HG03175 (cell line): ENCODE measurements at regions not wholly inside any gene's neighbourhood (a gene's known extent, or its start where the extent isn't known, plus 50 kb on each side); places are given as distances from the start of the nearest gene placed in this dataset.
"Not testable (repeated sequence)": the region's sequence is repeated elsewhere in the genome, so short reads cannot be mapped to it uniquely, and the experiment has no call there.

Source experiments
- ATAC-seq: cut with Tn5 transposase; IDR thresholded peaks from one replicate; pipeline ENCODE4 v1.9.1; 2021; ENCODE audit warnings: mild to moderate bottlenecking, moderate library complexity; ENCODE audit not compliant: unreplicated experiment

DNA sequence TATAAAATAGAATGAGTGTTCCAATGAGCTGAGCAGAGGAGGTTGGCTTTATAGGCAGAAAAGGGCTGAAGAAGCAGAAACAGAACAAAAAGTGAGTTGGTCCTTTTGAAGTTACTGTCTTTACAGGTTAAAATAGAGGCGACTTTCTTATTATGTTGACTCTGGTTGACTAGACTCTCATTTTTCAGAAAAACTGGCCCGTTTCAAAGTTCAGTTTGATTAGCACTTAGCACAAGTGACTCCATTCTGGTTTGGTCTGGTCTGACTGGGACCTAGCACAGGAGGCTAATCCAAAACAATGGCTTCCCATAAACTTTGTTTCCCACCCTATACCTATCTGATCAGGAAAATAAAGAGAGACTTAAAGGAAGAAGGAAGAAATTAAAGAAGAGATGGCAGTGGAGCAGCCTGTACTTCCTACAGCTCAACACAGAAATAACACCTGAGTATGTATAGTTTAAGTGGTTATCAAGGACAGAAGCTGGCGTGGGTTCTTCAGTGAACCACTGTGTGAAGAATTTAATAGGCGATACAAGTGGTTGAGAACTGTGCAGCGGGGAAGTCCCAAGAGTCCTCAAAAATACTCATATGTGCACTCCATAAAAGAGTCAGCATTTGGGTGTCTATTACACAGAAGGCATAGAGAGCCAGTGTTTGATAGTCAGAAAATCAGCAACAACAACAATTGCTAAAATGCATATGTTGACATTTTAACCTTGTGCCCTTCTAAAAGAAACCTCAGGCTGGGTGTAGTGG, 554.8 kb upstream of the HTR2C start:
- ATAC-seq, result no peak

DNA sequence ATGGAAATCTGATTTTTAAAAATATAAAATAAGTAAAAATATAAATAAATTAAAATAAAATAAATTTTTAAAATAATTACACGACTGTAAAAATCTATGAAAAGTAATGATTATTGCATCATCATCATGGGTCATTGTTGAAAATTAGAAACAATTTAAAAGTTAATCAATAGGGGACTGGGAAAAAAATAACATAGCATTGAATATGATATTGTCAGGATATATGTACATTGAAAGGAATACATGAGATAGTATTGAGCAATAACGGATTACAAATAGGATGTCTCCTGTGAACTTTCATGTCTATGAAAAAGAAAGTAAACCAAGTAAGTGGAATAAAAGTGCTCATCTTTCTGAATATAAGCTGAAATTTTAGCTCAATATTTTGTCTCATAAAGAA, 566.8 kb upstream of the HTR2C start:
- no peak for ATAC-seq

- ATAC-seq, result no peak
Measured at GRCh38 chrX:114015966-114016365, 567.9 kb upstream of the HTR2C start.

GRCh38 chrX:114006664-114007063, 577.2 kb upstream of the HTR2C start:
- ATAC-seq, result no peak

DNA sequence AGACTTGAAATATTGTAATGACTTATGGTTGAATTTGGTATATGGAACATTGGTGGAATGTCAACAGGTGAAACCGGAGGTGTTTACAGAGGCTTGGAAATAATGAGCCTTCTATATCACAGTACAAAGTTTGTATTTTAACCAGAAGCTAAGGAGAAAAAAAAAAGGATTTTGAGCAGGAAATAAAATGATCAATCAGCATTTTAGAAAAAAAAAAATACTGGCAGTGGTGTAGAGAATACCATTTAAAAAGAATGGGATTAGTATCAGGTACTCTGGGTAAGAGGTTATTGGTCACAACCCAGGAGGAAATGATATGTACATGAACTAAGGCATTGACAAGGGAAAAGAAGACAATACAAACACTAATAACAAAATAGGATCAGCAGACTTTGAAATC, 587.1 kb upstream of the HTR2C start:
- no peak for ATAC-seq

- ATAC-seq, result not testable (repeated sequence)
Measured at GRCh38 chrX:113991720-113992119, 592.2 kb upstream of the HTR2C start.

- ATAC-seq, result not testable (repeated sequence)
Measured at GRCh38 chrX:113990669-113991068, 593.2 kb upstream of the HTR2C start.

GRCh38 chrX:113988315-113988935, 595.5 kb upstream of the HTR2C start:
- ATAC-seq, result not testable (repeated sequence)

GRCh38 chrX:113986427-113986826, 597.5 kb upstream of the HTR2C start:
- no peak for ATAC-seq

- ATAC-seq, result no peak
Measured at GRCh38 chrX:113982766-113983165, 601.1 kb upstream of the HTR2C start.

- ATAC-seq, result no peak
Measured at GRCh38 chrX:113980953-113981352, 602.9 kb upstream of the HTR2C start.

- ATAC-seq, result no peak
Measured at GRCh38 chrX:113977887-113978286, 606.0 kb upstream of the HTR2C start.

DNA sequence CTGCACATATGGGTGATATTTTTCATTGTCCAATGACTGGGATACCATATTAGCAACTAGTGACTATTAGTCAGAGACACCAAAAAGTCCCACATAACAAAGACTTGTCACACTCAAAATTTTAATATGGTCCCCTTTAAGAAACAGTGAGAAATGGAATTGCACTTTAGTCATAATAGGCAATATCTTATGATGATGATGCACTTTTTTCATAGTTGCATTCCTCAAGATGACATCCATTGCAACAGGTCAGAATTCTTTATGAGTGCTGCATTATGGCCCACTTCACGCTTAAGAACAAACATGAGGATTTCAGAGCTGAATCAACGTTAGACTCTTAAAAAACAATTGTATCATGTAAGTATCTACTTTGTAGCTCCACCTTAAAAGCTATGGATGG, 608.4 kb upstream of the HTR2C start:
- ATAC-seq, result no peak

DNA sequence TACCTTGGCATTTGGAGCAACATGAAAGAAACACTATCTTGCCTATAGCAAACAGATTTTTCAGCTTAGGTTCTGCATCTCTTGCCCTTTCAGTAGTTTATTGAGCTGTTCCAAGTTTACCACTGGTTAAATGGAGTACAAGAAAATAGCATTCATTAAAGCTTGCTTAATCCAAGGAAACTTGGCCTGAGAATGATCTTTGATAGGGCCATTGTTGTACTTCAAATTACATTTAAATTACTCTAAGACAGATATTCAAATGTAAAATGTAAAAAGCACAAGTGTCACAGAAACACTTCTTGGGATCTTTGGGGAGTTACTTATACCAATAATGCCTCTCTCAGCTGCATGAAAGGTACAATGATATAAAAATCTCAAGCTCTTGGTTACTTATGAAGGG, 609.0 kb upstream of the HTR2C start:
- no peak for ATAC-seq

DNA sequence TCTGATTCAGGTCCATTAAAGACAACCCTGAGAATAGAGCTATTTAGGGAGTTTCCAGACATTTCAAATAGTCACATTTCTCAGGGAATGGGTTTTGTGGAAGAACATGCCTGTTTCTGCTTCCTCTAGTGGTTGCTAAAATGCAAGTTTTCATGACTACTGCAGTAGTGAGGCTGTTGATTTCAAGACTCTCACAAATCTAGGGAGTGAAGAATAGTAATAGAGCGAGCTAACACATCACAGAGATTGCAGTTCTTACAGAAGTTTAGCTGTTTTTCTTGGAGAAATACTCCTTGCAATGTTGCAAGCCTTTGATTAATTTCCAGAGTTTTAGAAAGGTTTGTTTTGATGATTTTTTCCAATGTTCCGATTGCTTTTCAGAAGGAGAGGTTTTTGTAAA, 610.2 kb upstream of the HTR2C start:
- no peak for ATAC-seq

DNA sequence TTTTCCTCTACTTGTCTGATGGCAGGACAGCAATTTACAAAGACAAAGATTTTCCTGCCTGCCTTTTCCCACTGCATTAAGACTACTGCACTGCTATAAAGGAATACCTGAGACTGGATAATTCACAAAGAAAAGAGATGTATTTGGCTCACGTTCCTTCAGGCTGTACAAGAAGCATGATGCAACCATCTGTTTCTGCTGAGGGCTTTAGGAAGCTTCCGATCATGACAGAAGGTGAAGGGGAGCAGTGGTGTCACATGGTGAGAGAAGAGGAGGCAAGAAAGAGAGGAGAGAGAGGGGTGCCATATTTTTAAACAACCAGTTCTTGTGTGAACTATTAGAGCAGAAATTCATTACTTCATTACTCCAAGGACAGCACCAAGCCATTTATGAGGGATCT, 617.1 kb upstream of the HTR2C start:
- ATAC-seq, result no peak

DNA sequence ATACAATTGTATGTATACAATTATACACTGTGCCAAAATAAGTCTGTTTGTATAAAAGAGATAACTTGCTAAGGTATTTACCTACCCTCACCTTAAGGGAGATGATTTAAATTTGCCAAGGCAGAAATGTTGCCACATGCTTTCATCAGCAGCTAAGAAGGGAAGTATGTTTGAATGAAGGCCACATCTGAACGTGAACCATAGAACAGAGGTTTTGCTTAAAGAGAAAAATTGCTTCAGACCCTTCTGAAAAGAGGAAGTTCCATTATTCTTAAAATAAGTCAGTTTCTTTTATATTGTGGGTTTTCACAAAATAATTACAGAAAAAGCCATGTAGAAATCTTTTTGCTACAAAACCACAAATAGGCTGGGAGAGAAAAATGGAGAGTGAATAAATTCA, 621.5 kb upstream of the HTR2C start:
- ATAC-seq, result no peak

DNA sequence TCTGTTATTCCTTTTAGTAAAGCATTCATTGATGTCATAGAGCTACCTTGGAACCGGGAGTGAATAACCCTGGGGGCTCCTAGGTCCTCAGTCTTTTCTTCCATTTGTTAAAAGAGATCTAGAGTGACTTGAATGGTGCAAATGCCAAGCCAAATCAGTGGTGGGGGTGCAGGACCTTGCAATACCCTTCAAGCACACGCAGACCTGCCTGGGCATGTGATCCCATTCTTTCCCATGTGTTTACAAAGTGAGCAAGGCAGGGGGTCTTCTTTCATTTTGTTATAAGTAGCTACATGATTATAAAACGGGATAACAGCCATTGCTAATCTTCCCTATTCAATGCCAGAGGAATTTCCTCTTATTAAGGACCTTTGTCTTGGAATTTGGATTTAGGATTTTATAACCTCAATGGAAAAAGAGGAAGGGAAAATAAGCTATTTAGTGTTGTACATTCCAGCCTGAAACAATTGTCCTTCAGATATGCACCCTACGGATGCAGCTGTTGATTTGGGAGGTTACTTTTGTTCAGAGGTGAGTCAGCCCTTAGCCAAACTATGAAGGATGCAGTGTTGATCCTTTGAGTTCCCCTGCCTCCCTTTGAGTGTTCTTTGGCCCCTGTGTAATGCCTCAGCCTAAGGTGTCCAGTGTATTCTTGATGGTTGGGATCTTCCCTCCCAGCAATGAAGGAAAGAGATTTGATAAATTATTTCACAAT, 623.8 kb upstream of the HTR2C start:
- no peak for ATAC-seq

DNA sequence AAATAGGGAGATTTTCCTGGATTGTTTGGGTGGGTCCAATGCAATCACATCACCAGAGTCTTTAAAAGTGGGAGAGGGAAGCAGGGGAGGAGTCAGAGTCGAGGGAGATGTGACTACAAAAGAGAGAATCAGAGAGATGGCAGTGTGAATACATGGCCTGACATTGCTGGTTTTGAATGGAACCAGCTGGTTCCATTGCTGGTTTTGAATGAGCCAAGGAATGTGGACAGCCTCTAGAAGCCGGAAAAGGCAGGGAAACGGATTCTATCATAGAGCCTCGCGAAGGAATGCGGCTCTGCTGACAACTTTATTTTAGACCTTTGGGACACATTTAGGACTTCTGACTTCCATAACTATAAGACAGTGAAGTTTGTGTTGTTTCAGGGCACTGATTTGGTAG, 627.0 kb upstream of the HTR2C start:
- no peak for ATAC-seq

DNA sequence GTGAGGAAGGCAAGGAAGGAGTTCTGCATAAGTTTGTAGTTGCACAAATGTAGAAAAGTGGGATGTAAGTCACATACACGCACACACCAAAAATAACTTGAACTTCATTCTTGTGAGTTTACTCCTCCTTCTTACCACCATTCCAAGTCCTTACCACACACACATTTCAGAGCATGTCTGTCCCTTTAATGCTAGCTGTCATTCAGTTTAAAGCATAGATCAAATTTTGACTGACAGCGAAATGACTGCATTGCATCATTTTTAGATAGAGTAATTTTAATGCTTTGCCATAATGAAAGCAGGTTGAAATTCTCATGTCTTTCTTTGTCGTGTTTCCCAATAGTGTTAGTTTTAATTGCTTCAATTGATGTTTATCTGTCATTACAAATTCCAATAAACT, 629.6 kb upstream of the HTR2C start:
- ATAC-seq, result no peak

DNA sequence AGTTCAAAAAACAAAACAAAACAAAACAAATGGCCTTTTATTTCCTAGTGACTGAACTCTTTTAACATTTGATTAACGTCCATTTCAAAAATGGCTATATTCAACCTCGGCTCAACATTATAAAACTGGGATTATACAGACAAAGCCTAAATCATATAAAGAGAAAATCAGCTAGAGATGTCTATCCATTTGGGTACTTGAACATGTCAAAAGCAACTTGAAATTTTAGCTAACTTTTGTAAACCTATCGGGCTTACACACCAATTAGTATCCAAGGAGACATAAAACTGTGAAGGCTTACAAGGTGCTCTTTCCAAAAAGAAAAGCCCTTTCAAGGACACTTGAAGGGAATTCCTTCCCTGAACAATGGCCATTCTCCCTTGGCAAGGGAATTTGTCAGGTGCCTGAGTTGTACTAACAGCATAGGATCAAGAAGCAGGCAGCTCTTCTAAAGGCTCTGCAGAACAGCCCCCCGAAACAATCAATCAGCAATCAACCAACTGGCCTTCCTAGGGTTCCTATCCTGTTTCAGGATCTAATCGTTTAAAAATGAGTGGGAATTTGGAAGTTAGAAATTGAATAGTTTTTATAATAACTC, 633.7 kb upstream of the HTR2C start:
- ATAC-seq, result no peak

- no peak for ATAC-seq
Measured at GRCh38 chrX:113947548-113947947, 636.3 kb upstream of the HTR2C start.
